Transverse colon (tissue), 4 donors: ENCODE measurements at regions not wholly inside any gene's neighbourhood (a gene's known extent, or its start where the extent isn't known, plus 50 kb on each side); places are given as distances from the start of the nearest gene placed in this dataset.

Experiments used
- CTCF ChIP-seq, 5 experiments: fragments of 200-600 bp in 3 of 5; fragments of 450-650 bp in 2 of 5; sonication (generic) in 3 of 5; IDR thresholded peaks; 1 replicate in 2 of 5; 2 replicates in 3 of 5; pipeline ENCODE4 v1.5.1; 2016 to 2017; ENCODE audit warnings: antibody characterized with exemption in 5 of 5, inconsistent platforms in 3 of 5, mild to moderate bottlenecking in 2 of 5, moderate library complexity in 1 of 5
- POLR2A ChIP-seq: fragments of 450-650 bp; IDR thresholded peaks from one replicate; pipeline ENCODE4 v1.6.1; 2016; ENCODE audit warnings: antibody characterized with exemption, mild to moderate bottlenecking, moderate library complexity
- POLR2AphosphoS5 ChIP-seq, 3 donors: sonication (generic); formaldehyde crosslinking; IDR thresholded peaks; one replicate each; pipeline ENCODE4 v1.6.1; 2016; ENCODE audit warnings: antibody characterized with exemption in 3 of 3

- TF ChIP-seq CTCF (IDR thresholded peaks at IDR 0.05) (no peak), POLR2A (no peak), POLR2AphosphoS5 (IDR thresholded peaks at IDR 0.05) (no peak)
Observed at GRCh38 chr13:18961383-18962117, 220.1 kb downstream of the TUBA3C start.
